H9 (cell line): ENCODE measurements at regions not wholly inside any gene's neighbourhood (a gene's known extent, or its start where the extent isn't known, plus 50 kb on each side); places are given as distances from the start of the nearest gene placed in this dataset.

ENCODE experiments used
- DNase-seq: peaks from one replicate; pipeline ENCODE4 v3.0.0-alpha.2; 2017
- H2AFZ ChIP-seq: one replicate; pipeline ENCODE4 v1.6.1; 2013; ENCODE audit warnings: mild to moderate bottlenecking, low read length, control low read depth, moderate library complexity
- H2AK5ac ChIP-seq: 2 replicates; pipeline ENCODE4 v1.6.1; 2013; ENCODE audit warnings: low read length, control low read depth, mixed read lengths; ENCODE audit not compliant: insufficient read length
- H2BK120ac ChIP-seq: one replicate; pipeline ENCODE4 v1.6.1; 2013; ENCODE audit warnings: low read depth, mild to moderate bottlenecking, low read length, control low read depth, inconsistent platforms; ENCODE audit not compliant: poor library complexity, severe bottlenecking
- H2BK12ac ChIP-seq: 2 replicates; pipeline ENCODE4 v1.6.1; 2013; ENCODE audit warnings: low read length, control low read depth, mixed read lengths, low read depth; ENCODE audit not compliant: insufficient read length
- H2BK15ac ChIP-seq: 2 replicates; pipeline ENCODE4 v1.6.1; 2013; ENCODE audit warnings: low read depth, low read length, control low read depth
- H2BK20ac ChIP-seq: one replicate; pipeline ENCODE4 v1.6.1; 2013; ENCODE audit warnings: low read depth, mild to moderate bottlenecking, low read length, control low read depth, inconsistent platforms; ENCODE audit not compliant: poor library complexity, severe bottlenecking
- H2BK5ac ChIP-seq: 2 replicates; pipeline ENCODE4 v1.6.1; 2013; ENCODE audit warnings: low read length, control low read depth, mixed read lengths; ENCODE audit not compliant: insufficient read length
- H3K14ac ChIP-seq: 2 replicates; pipeline ENCODE4 v1.6.1; 2013; ENCODE audit warnings: low read length, control low read depth; ENCODE audit not compliant: insufficient read depth
- H3K18ac ChIP-seq: 2 replicates; pipeline ENCODE4 v1.6.1; 2013; ENCODE audit warnings: low read depth, mild to moderate bottlenecking, mixed read lengths, low read length, control low read depth; ENCODE audit not compliant: insufficient read length
- H3K23ac ChIP-seq: 2 replicates; pipeline ENCODE4 v1.6.1; 2013; ENCODE audit warnings: low read length, control low read depth, mixed read lengths, low read depth; ENCODE audit not compliant: insufficient read length
- H3K23me2 ChIP-seq: 2 replicates; pipeline ENCODE4 v1.6.1; 2013; ENCODE audit warnings: low read depth, mild to moderate bottlenecking, mixed read lengths, low read length, control low read depth; ENCODE audit not compliant: insufficient read length, poor library complexity, severe bottlenecking
- H3K27ac ChIP-seq: 2 replicates; pipeline ENCODE4 v1.5.1; 2013; ENCODE audit warnings: low read length, control low read depth, mixed read lengths, low read depth; ENCODE audit not compliant: insufficient read length
- H3K27me3 ChIP-seq: 2 replicates; pipeline ENCODE4 v1.6.1; 2013; ENCODE audit warnings: low read length, control low read depth, inconsistent platforms; ENCODE audit not compliant: insufficient read depth
- H3K4ac ChIP-seq: 2 replicates; pipeline ENCODE4 v1.6.1; 2013; ENCODE audit warnings: low read depth, mild to moderate bottlenecking, control low read depth, inconsistent platforms, low read length, moderate library complexity
- H3K4me1 ChIP-seq: 2 replicates; pipeline ENCODE4 v1.6.1; 2013; ENCODE audit warnings: low read length, control low read depth, inconsistent platforms; ENCODE audit not compliant: insufficient read depth
- H3K4me2 ChIP-seq: 2 replicates; pipeline ENCODE4 v1.6.1; 2013; ENCODE audit warnings: low read length, control low read depth, mixed read lengths; ENCODE audit not compliant: insufficient read length, insufficient read depth
- H3K56ac ChIP-seq: 2 replicates; pipeline ENCODE4 v1.6.1; 2013; ENCODE audit warnings: low read depth, mild to moderate bottlenecking, mixed read lengths, low read length, control low read depth; ENCODE audit not compliant: insufficient read length
- H3K79me1 ChIP-seq: 2 replicates; pipeline ENCODE4 v1.6.1; 2013; ENCODE audit warnings: low read depth, mild to moderate bottlenecking, moderate library complexity, low read length, control low read depth, inconsistent platforms; ENCODE audit not compliant: insufficient read depth, poor library complexity, severe bottlenecking
- H3K79me2 ChIP-seq: 2 replicates; pipeline ENCODE4 v1.6.1; 2013; ENCODE audit warnings: low read length, control low read depth, inconsistent platforms; ENCODE audit not compliant: insufficient read depth
- H3K9ac ChIP-seq: 2 replicates; pipeline ENCODE4 v1.6.1; 2013; ENCODE audit warnings: low read length, control low read depth, mixed read lengths; ENCODE audit not compliant: insufficient read length; ENCODE audit errors: extremely low read depth
- H3K9me3 ChIP-seq: one replicate; pipeline ENCODE4 v1.6.1; 2013; ENCODE audit warnings: low read depth, low read length, inconsistent platforms; ENCODE audit not compliant: control insufficient read depth
- H3T11ph ChIP-seq: one replicate; pipeline ENCODE4 v1.6.1; 2013; ENCODE audit warnings: mild to moderate bottlenecking, low read length, control low read depth, inconsistent platforms
- H4K20me1 ChIP-seq: one replicate; pipeline ENCODE4 v1.6.1; 2013; ENCODE audit not compliant: control insufficient read depth, insufficient read length, insufficient read depth
- H4K5ac ChIP-seq: 2 replicates; pipeline ENCODE4 v1.6.1; 2013; ENCODE audit warnings: low read depth, mild to moderate bottlenecking, mixed read lengths, low read length, control low read depth; ENCODE audit not compliant: insufficient read length
- H4K8ac ChIP-seq: replicated peaks from 2 replicates; pipeline ENCODE4 v1.6.1; 2013; ENCODE audit warnings: low read length, control low read depth, mixed read lengths, low read depth; ENCODE audit not compliant: insufficient read length
- H4K91ac ChIP-seq: 2 replicates; pipeline ENCODE4 v1.6.1; 2013; ENCODE audit warnings: low read depth, mild to moderate bottlenecking, moderate library complexity, mixed read lengths, low read length, control low read depth; ENCODE audit not compliant: insufficient read length
- H3K27ac Mint-ChIP-seq, 3 experiments: 2 replicates in 2 of 3; 3 replicates in 1 of 3; pipeline ENCODE4 v1.8.0; 2020 to 2021; ENCODE audit warnings: mixed read lengths in 3 of 3, mild to moderate bottlenecking in 1 of 3, moderate library complexity in 1 of 3
- H3K27me3 Mint-ChIP-seq: 2 replicates; pipeline ENCODE4 v1.8.0; 2021; ENCODE audit warnings: low read depth, mild to moderate bottlenecking, moderate library complexity, mixed read lengths
- H3K36me3 Mint-ChIP-seq, 3 experiments: 2 replicates in 2 of 3; 3 replicates in 1 of 3; pipeline ENCODE4 v1.8.0; 2020 to 2021; ENCODE audit warnings: low read depth in 3 of 3, mixed read lengths in 3 of 3; ENCODE audit not compliant: insufficient read depth in 1 of 3
- H3K4me1 Mint-ChIP-seq, 2 experiments: 2 replicates each; pipeline ENCODE4 v1.8.0; 2020; ENCODE audit warnings: mixed read lengths in 2 of 2
- H3K4me3 Mint-ChIP-seq, 2 experiments: 2 replicates in 1 of 2; 3 replicates in 1 of 2; pipeline ENCODE4 v1.8.0; 2020 to 2021; ENCODE audit warnings: mild to moderate bottlenecking in 2 of 2, mixed read lengths in 2 of 2, moderate library complexity in 1 of 2
- H3K9me3 Mint-ChIP-seq, 2 experiments: 2 replicates in 1 of 2; 3 replicates in 1 of 2; pipeline ENCODE4 v1.8.0; 2020; ENCODE audit warnings: mild to moderate bottlenecking in 2 of 2, mixed read lengths in 2 of 2, moderate library complexity in 1 of 2
- CTCF ChIP-seq: fragments of 200-600 bp; sonication (generic); conservative IDR thresholded peaks from 3 replicates; pipeline ENCODE4 v1.8.0; 2021; ENCODE audit warnings: antibody characterized with exemption, mild to moderate bottlenecking
- WGBS: extraction: QIAGEN DNeasy Blood & Tissue Kit; methylation state at CpG from one replicate; pipeline ENCODE4 v1.1.7; 2013; ENCODE audit warnings: missing lambda C conversion rate, low lambda C conversion rate, mixed read lengths; ENCODE audit not compliant: insufficient read length; ENCODE audit errors: extremely low coverage; 5-methylcytosine and 5-hydroxymethylcytosine counted together

GRCh38 chr14:46472261-46472660 lies 179.3 kb downstream of the RPL10L start:
- no peak for TF ChIP-seq CTCF
- H2BK120ac ChIP-seq: no peak overlapping the region
- no peak overlapping the region for H2BK5ac ChIP-seq
- no peak overlapping the region for H4K5ac ChIP-seq
- Mint-ChIP-seq H3K9me3 (peaks cover 3 to 7% of the 10 kb centered on the region in 2 experiments; a peak in 3 of 5 replicates), H3K4me3 (no peak overlapping the region), H3K36me3 (peaks cover 0 to 4% (median 0%) of the 10 kb centered on the region in 3 experiments; a peak in 1 of 7 replicates), H3K27ac (no peak overlapping the region), H3K27me3 (no peaks in the 10 kb centered on the region), H3K4me1 (no peaks in the 10 kb centered on the region)
- H3K9me3 ChIP-seq: no peaks in the 10 kb centered on the region
- H4K91ac ChIP-seq: no peak overlapping the region
- no peaks in the 10 kb centered on the region for H3K4me1 ChIP-seq
- H2BK20ac ChIP-seq: no peak overlapping the region
- no peak overlapping the region for H3K4me2 ChIP-seq
- H3K27me3 ChIP-seq: no peaks in the 10 kb centered on the region
- H3K9ac ChIP-seq: no peak overlapping the region
- H3K18ac ChIP-seq: no peak overlapping the region
- no peak overlapping the region for H3T11ph ChIP-seq
- H2AK5ac ChIP-seq: no peak overlapping the region
- WGBS: no CpG with 5 or more reads among the region's 2 CpGs
- no peaks in the 10 kb centered on the region for H3K79me1 ChIP-seq
- no peak for DNase-seq
- H3K4ac ChIP-seq: no peak overlapping the region
- H3K23ac ChIP-seq: no peak overlapping the region
- H3K79me2 ChIP-seq: no peaks in the 10 kb centered on the region
- H3K14ac ChIP-seq: no peak overlapping the region
- H3K23me2 ChIP-seq: no peaks in the 10 kb centered on the region
- no peak overlapping the region for H3K56ac ChIP-seq
- no peak overlapping the region for H3K27ac ChIP-seq
- H2AFZ ChIP-seq: no peak overlapping the region
- no peak overlapping the region for H2BK12ac ChIP-seq
- no peak overlapping the region for H2BK15ac ChIP-seq
- H4K8ac ChIP-seq: no peak overlapping the region
- H4K20me1 ChIP-seq: no peaks in the 10 kb centered on the region
